ENCODE measurements at regions not wholly inside any gene's neighbourhood (a gene's known extent, or its start where the extent isn't known, plus 50 kb on each side); places are given as distances from the start of the nearest gene placed in this dataset.

DNA sequence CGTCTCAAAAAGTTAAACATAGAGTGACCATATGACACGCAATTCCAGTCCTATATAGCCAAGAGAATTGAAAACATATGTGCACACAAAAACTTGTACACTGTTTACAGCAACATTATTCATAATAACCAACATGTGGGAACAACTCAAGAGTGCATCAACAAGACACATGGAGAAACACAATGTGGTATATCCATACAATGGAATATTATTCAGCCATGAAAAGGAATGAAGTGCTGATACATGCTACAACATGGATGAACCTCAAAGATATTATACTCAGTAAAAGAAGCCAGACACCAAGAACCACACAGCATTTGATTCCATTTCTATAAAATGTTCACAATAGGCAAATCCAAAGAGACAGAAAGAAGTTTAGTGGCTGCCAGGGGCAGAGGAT, 317.0 kb downstream of the NSG2 start:
- H3K4me1 Mint-ChIP-seq (ENCODE audit: low read depth in 2 of 2), result no peaks in the 10 kb centered on the region
- H3K27me3 Mint-ChIP-seq, result peaks cover 2 to 6% of the 10 kb centered on the region in 2 donors
- H3K4me3 Mint-ChIP-seq, result no peak overlapping the region
- peaks cover 10% of the 10 kb centered on the region for H3K9me3 Mint-ChIP-seq
- peaks cover 10% of the 10 kb centered on the region for H3K36me3 Mint-ChIP-seq
- no peak for ATAC-seq
- DNase-seq (ENCODE audit: low spot score), result no peak
- no peak overlapping the region for H3K27ac Mint-ChIP-seq

DNA sequence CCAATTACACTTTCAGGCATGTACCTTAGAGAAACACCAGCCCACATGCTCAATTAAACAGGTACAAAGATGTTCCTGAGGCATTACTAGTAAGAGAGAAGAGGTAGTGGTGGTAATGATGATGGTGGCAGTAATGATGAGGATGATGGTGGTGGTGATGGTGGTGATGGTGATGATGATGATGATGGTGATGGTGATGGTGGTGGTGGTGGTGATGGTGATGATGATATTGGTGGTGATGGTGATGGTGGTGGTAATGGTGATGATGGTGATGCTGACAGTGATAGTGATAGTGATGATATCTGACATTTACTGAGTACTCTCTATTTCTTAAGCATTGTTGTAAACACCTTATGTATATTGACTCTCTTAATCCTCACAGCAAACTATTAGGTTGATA, 318.4 kb downstream of the NSG2 start:
- Mint-ChIP-seq H3K4me1 (ENCODE audit: low read depth in 2 of 2) (no peaks in the 10 kb centered on the region), H3K9me3 (peaks cover 10% of the 10 kb centered on the region), H3K27ac (no peak overlapping the region), H3K4me3 (no peak overlapping the region), H3K36me3 (peaks cover 10% of the 10 kb centered on the region), H3K27me3 (peaks cover 2 to 6% of the 10 kb centered on the region in 2 donors)
- no peak for DNase-seq (ENCODE audit: low spot score)
- no peak for ATAC-seq

DNA sequence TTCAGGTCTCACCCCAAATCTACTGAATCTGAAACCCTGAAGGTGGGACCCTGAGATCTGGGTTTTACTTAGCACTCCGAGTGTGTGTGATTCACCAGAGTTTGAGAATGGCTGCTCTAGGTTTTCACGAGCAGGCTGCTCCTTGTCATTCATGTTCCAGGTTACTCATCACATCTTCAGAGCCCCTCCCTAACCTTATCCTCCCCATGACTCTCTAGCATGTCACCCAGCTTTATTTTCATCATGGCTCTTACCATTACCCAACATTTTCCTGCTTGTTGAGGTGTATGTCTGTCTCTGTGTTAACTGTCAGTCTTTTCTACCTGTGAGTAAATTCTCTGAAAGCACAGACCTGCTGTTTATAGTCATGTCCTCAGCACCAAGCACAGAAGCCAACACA, 319.2 kb downstream of the NSG2 start:
- H3K36me3 Mint-ChIP-seq, result peaks cover 10% of the 10 kb centered on the region
- DNase-seq (ENCODE audit: low spot score) (no peak), ATAC-seq (no peak)
- no peak overlapping the region for H3K4me3 Mint-ChIP-seq
- H3K27me3 Mint-ChIP-seq, result peaks cover 2 to 6% of the 10 kb centered on the region in 2 donors
- peaks cover 7% of the 10 kb centered on the region for H3K9me3 Mint-ChIP-seq
- no peaks in the 10 kb centered on the region for H3K4me1 Mint-ChIP-seq (ENCODE audit: low read depth in 2 of 2)
- no peak overlapping the region for H3K27ac Mint-ChIP-seq

DNA sequence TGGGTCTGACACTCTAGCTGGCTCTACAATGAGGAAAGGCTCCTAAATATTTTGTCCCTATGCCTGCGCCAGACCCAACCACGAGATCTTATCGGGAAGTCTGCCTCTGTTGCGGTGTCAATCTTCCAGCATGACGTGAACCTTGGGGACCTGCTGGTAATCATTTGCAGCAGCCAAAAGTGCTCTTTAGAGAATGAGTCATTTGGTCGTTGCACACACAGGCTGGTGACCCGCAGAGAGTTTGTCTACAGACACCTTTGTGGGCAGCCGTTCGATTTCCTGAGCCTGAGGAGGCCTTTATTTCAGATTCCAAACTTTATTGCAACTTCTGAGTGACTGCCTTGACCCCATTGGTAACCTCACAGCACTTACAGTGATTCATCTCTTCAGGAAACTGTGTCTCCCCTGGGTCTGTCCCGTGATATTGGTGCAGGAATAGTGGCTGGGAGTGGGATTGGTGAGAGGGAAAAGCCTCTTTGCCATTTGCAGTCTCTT, 326.1 kb downstream of the NSG2 start:
- ATAC-seq, result no peak

DNA sequence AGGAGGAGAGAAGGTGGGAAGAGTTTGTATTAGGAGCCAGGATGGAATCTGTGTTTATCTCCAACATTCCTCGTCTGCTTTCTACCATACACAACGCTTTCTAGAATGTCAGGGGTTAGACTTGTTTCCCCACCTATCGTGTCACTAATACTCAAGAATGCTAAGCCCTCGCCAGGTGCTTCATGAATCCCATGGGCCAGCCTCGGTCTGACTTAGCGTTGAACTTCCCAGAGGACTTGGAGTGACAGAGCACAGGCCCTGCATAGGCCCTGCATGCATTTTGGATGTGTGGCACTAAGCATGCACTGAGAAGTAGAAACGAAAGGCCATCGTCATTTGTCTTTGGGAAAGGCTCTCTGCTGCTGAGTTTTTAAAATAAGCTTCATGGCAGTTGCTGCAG, 328.7 kb downstream of the NSG2 start:
- H3K27me3 Mint-ChIP-seq, result peaks cover 7 to 21% of the 10 kb centered on the region in 2 donors
- H3K4me3 Mint-ChIP-seq, result no peak overlapping the region
- no peak for ATAC-seq
- H3K9me3 Mint-ChIP-seq, result peaks cover 3% of the 10 kb centered on the region
- H3K27ac Mint-ChIP-seq, result no peak overlapping the region
- DNase-seq (ENCODE audit: low spot score), result no peak
- no peaks in the 10 kb centered on the region for H3K36me3 Mint-ChIP-seq
- no peaks in the 10 kb centered on the region for H3K4me1 Mint-ChIP-seq (ENCODE audit: low read depth in 2 of 2)

More for the DNA sequence above, 326.1 kb downstream of the NSG2 start:
- H3K9me3 Mint-ChIP-seq, result peaks cover 3% of the 10 kb centered on the region
- no peak overlapping the region for H3K27ac Mint-ChIP-seq
- H3K36me3 Mint-ChIP-seq, result no peaks in the 10 kb centered on the region
- DNase-seq (ENCODE audit: low spot score), result no peak
- peaks cover 9 to 21% of the 10 kb centered on the region in 2 donors for H3K27me3 Mint-ChIP-seq
- no peak overlapping the region for H3K4me3 Mint-ChIP-seq
- H3K4me1 Mint-ChIP-seq (ENCODE audit: low read depth in 2 of 2), result no peaks in the 10 kb centered on the region

DNA sequence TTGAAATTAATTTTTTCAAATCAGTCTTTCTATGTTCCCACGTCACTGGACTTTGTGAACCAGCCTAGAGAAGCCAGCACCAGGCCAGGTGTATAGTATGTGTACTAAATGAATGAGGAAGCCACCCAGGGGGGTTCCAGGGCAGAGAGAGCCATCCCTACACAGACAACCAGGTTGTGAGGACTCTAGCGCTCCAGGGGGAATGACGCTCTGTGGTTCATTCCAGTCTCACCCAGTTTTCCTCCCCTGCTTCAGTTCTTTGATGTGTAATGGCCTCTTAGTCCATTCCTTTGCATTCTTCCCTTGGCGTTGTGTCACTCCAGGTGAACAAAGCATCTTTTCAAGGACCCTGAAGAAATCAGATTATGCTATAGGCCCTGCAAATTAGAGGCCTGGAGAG, 330.6 kb downstream of the NSG2 start:
- Mint-ChIP-seq H3K36me3 (no peaks in the 10 kb centered on the region), H3K4me1 (ENCODE audit: low read depth in 2 of 2) (no peaks in the 10 kb centered on the region), H3K27me3 (peaks cover 8 to 33% of the 10 kb centered on the region in 2 donors), H3K27ac (no peak overlapping the region), H3K4me3 (no peak overlapping the region), H3K9me3 (peaks cover 3% of the 10 kb centered on the region)
- ATAC-seq, result no peak
- no peak for DNase-seq (ENCODE audit: low spot score)

DNA sequence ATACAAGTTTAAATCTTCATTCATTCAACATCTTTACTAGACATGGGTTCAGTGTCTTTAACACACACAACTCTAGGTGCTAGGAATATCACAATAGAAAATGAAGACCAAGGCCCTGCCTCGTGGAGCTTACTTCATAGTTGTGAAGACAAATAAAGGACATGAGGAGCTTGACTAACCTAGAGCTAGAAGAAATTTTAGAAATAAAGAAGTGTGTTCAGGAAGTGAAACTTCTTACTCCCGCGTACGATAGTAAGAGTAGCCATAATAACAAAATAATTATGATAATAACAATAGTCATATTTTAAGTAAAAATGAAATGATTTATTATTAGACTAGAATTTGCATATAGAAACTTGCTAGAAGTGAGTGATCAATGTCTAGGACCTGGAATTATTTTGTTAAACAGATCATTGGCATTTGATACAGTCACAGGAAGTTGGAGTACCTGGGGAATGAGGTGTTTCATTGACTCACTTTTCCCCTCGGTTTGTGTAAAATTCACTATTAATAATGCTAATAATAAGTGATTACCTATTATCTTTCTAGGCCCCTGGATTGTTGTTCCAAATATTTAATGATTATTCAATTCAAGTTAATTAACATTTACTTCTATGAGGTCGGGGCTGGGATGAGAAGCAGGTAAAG, 331.3 kb downstream of the NSG2 start:
- H3K4me3 Mint-ChIP-seq, result no peak overlapping the region
- peaks cover 8 to 33% of the 10 kb centered on the region in 2 donors for H3K27me3 Mint-ChIP-seq
- no peak for DNase-seq (ENCODE audit: low spot score)
- ATAC-seq, result no peak
- H3K27ac Mint-ChIP-seq, result no peak overlapping the region
- H3K36me3 Mint-ChIP-seq, result no peaks in the 10 kb centered on the region
- H3K9me3 Mint-ChIP-seq, result peaks cover 3% of the 10 kb centered on the region
- H3K4me1 Mint-ChIP-seq (ENCODE audit: low read depth in 2 of 2), result no peaks in the 10 kb centered on the region

DNA sequence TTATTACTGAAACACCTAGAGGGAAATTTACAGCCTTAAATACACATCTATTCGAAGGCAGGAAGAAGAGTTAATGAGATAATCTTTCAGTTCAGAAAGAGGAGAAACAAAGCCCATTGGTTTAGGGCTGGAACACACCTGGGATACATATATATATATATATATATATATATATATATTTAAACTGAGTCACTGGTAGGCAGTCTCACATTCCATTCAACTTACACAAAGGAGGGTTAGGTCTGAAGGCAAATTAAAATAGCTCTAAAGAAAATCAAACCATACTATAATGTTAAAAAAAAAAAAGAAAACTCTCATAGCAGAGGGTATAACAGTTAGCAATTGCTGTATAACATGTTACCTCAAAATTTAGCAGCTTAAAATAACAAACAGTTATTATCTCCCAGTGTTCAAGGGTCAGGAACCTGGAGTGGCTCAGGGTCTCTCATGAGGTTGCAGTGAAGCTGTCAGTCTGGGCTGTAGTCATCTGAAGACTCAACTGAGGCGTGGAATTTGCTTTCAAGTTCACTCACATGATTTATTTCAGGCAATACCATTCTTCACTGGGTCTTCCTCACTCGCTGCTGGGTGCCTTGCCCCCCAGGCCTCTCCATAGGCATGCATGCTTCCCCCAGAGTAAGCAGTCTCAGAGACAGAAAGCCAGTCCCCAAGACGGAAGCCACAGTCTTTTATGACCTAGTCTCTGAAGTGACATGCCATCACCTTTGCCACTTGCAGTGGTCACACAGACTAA, 332.8 kb downstream of the NSG2 start:
- no peaks in the 10 kb centered on the region for H3K9me3 Mint-ChIP-seq

DNA sequence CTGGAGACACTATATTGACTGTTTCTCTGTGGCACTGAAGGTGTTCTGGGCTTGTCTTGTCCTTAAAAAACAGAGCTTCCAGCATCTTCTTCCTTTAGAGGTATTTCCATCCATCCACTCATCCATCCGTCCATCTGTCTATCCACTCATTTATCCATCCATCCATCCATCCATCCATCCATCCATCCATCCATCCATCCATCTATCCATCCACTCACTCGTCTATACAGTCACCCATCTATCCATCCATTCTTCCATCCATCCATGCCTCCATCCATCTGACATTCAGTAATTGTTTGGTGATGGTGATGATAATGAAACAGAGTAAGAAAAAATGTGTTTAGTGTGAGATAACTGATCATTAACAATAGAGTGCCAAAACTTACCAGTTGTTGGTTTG, 334.8 kb downstream of the NSG2 start:
- Mint-ChIP-seq H3K27ac (no peak overlapping the region), H3K9me3 (no peaks in the 10 kb centered on the region), H3K27me3 (peaks cover 6 to 21% of the 10 kb centered on the region in 2 donors), H3K4me1 (ENCODE audit: low read depth in 2 of 2) (no peaks in the 10 kb centered on the region), H3K36me3 (no peaks in the 10 kb centered on the region), H3K4me3 (no peak overlapping the region)
- no peak for DNase-seq (ENCODE audit: low spot score)
- no peak for ATAC-seq

More for the DNA sequence above, 332.8 kb downstream of the NSG2 start:
- H3K27ac Mint-ChIP-seq, result no peak overlapping the region
- H3K4me3 Mint-ChIP-seq, result no peak overlapping the region
- H3K36me3 Mint-ChIP-seq, result no peaks in the 10 kb centered on the region
- H3K27me3 Mint-ChIP-seq, result peaks cover 6 to 23% of the 10 kb centered on the region in 2 donors
- DNase-seq (ENCODE audit: low spot score) (no peak), ATAC-seq (no peak)
- no peaks in the 10 kb centered on the region for H3K4me1 Mint-ChIP-seq (ENCODE audit: low read depth in 2 of 2)

DNA sequence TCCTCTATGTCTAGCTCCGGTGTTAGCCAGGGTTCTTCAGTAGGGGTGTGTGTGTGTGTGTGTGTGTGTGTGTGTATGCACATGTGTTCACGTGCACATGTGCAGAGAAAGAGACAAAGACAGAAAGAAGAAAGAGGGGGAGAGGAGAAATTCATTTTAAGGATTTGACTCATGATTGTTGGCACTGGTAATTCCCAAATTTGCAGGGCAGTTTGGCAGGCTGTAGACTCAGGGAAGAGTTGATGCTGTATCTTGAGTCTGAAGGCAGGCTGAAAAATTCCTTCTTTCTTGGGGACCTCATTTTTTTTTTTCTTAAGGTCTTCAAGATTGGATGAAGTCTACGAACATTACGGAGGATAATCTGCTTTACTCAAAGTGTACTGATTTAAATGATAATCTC, 335.7 kb downstream of the NSG2 start:
- no peak for ATAC-seq
- Mint-ChIP-seq H3K36me3 (no peaks in the 10 kb centered on the region), H3K27me3 (peaks cover 6 to 21% of the 10 kb centered on the region in 2 donors), H3K4me1 (ENCODE audit: low read depth in 2 of 2) (no peaks in the 10 kb centered on the region), H3K4me3 (no peak overlapping the region), H3K9me3 (no peaks in the 10 kb centered on the region), H3K27ac (no peak overlapping the region)
- DNase-seq (ENCODE audit: low spot score), result no peak

DNA sequence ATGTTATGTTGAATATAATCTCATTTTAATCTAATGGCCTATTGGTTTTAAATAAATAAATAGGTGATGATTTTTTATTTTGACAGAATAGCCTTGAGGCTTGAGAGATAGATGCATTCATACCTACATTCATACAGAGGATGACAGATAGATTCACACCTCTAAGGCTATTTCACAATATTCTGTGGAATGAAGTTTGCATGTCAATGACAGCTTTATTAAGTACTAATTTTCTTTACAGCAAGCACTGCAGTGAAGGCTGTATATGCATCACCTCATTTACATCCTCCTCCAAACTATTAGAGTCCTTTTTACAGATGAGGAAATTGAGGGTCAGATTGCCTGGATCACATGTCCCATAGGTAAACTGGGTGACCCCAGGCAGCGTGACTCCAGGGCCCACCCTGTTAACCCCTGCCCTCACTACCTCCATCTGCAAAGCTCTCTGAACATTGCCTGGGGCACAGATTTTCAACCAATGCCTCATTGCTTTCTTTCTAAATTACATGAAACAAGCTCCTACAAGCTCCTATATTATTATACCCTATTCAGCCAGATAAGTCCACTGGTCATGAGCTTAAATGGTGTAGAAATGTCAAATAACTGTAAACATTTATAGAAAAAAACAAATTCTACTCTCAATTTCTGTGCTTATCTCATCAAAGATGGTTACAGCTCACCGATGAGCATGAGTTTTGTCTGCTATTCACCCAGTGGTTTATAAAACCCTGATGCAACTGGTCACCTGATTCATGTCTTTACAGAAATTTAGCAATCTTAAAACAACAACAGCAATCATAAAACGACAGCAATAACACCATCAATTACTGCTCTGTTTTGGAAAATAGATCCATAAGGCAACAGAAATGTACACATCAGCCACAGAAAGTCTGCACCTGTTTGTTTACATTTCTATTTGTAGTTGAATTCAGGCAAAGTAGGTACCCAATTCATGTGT, 338.0 kb downstream of the NSG2 start:
- ATAC-seq, result no peak
- DNase-seq (ENCODE audit: low spot score), result no peak
- H3K4me1 Mint-ChIP-seq (ENCODE audit: low read depth in 2 of 2), result no peaks in the 10 kb centered on the region

DNA sequence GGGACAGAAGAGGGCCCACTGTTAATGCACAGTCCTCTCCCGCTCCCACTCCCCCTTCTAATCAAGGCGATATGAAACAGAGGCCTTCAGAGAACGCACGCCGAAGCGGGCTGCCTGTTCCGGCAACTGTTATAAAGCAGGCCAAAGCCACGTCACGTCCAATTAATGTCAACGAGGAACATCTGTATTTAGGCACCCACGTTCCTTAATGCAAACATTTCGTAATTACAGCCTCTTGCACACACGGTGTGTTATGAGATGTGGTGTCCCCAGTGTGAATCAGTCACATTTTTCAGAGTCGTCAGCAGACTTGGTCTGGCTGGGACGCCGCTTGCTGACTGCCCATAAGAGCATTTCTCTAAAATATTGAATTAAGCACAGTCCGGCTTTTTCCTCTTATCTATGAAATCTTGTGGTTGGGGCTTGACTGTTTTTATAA, 339.0 kb downstream of the NSG2 start:
- Mint-ChIP-seq H3K27ac (no peak overlapping the region), H3K9me3 (no peaks in the 10 kb centered on the region), H3K36me3 (no peaks in the 10 kb centered on the region), H3K4me3 (no peak overlapping the region), H3K4me1 (ENCODE audit: low read depth in 2 of 2) (no peaks in the 10 kb centered on the region), H3K27me3 (peaks cover 13 to 52% of the 10 kb centered on the region in 2 donors)
- DNase-seq (ENCODE audit: low spot score) (no peak), ATAC-seq (no peak)

More for the DNA sequence above, 338.0 kb downstream of the NSG2 start:
- Mint-ChIP-seq H3K27me3 (peaks cover 13 to 43% of the 10 kb centered on the region in 2 donors), H3K4me3 (no peak overlapping the region), H3K27ac (no peak overlapping the region), H3K36me3 (no peaks in the 10 kb centered on the region), H3K9me3 (no peaks in the 10 kb centered on the region)

DNA sequence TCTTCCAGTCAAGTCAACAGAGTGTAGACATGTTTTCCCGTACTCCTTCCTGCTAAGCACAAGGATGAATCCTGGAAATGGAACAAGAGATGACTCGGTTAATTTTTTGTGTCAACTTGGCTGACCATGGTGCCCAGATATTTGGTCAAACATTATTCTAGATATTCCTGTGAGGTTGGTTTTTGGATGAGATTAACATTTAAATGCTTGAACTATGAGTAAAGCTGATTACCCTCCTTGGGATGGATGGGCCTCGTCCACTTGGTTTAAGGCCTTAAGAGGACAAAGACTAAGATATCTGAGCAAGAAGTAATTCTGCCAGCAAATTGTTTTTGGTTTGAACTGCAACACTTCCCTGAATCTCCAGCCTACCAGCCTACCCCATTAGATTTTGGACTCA, 338.1 kb upstream of the MSX2 start:
- ATAC-seq, result no peak
- H3K27me3 Mint-ChIP-seq, result peaks cover 7 to 48% of the 10 kb centered on the region in 2 donors
- no peak for DNase-seq (ENCODE audit: low spot score)
- H3K4me1 Mint-ChIP-seq (ENCODE audit: low read depth in 2 of 2), result no peaks in the 10 kb centered on the region
- H3K9me3 Mint-ChIP-seq, result no peaks in the 10 kb centered on the region
- no peak overlapping the region for H3K4me3 Mint-ChIP-seq
- no peak overlapping the region for H3K27ac Mint-ChIP-seq
- H3K36me3 Mint-ChIP-seq, result no peaks in the 10 kb centered on the region
